ENCODE measurements at regions not wholly inside any gene's neighbourhood (a gene's known extent, or its start where the extent isn't known, plus 50 kb on each side); places are given as distances from the start of the nearest gene placed in this dataset.

- no peak overlapping the region for H3K4me3 ChIP-seq (replicated peaks; ENCODE audit: low read depth, low read length)
- DNase-seq (ENCODE audit: low read depth): peak; percentile 14
- peak; percentile 14 for TF ChIP-seq CTCF (IDR thresholded peaks at IDR 0.05; ENCODE audit: low read length, missing control alignments)
Measured at GRCh38 chr3:1987980-1988379, 110.7 kb upstream of the CNTN4 start.

GRCh38 chr3:1998739-1999138 is 99.9 kb upstream of the CNTN4 start:
- TF ChIP-seq CTCF (IDR thresholded peaks at IDR 0.05; ENCODE audit: low read length, missing control alignments): no peak
- H3K4me3 ChIP-seq (replicated peaks; ENCODE audit: low read depth, low read length): no peak overlapping the region
- no peak for DNase-seq (ENCODE audit: low read depth)

GRCh38 chr3:2001306-2002108 is 97.2 kb upstream of the CNTN4 start:
- DNase-seq (ENCODE audit: low read depth): no peak
- no peak for TF ChIP-seq CTCF (IDR thresholded peaks at IDR 0.05; ENCODE audit: low read length, missing control alignments)
- no peak overlapping the region for H3K4me3 ChIP-seq (replicated peaks; ENCODE audit: low read depth, low read length)

- no peak for DNase-seq (ENCODE audit: low read depth)
- H3K4me3 ChIP-seq (replicated peaks; ENCODE audit: low read depth, low read length): no peak overlapping the region
- TF ChIP-seq CTCF (IDR thresholded peaks at IDR 0.05; ENCODE audit: low read length, missing control alignments): no peak
Measured at GRCh38 chr3:2023959-2024358, 74.7 kb upstream of the CNTN4 start.

- DNase-seq (ENCODE audit: low read depth): no peak
- no peak overlapping the region for H3K4me3 ChIP-seq (replicated peaks; ENCODE audit: low read depth, low read length)
- no peak for TF ChIP-seq CTCF (IDR thresholded peaks at IDR 0.05; ENCODE audit: low read length, missing control alignments)
Measured at GRCh38 chr3:2024713-2025112, 74.0 kb upstream of the CNTN4 start.

- no peak overlapping the region for H3K4me3 ChIP-seq (replicated peaks; ENCODE audit: low read depth, low read length)
- no peak for TF ChIP-seq CTCF (IDR thresholded peaks at IDR 0.05; ENCODE audit: low read length, missing control alignments)
- DNase-seq (ENCODE audit: low read depth): no peak
Measured at GRCh38 chr3:2029559-2029958, 69.1 kb upstream of the CNTN4 start.

- no peak for DNase-seq (ENCODE audit: low read depth)
- no peak for TF ChIP-seq CTCF (IDR thresholded peaks at IDR 0.05; ENCODE audit: low read length, missing control alignments)
- no peak overlapping the region for H3K4me3 ChIP-seq (replicated peaks; ENCODE audit: low read depth, low read length)
Measured at GRCh38 chr3:2036076-2036475, 62.6 kb upstream of the CNTN4 start.
